ENCODE measurements at regions not wholly inside any gene's neighbourhood (a gene's known extent, or its start where the extent isn't known, plus 50 kb on each side); places are given as distances from the start of the nearest gene placed in this dataset.

GRCh38 chr5:4837489-4838058, 302.6 kb upstream of the ADAMTS16 start:
- peaks cover under 1% of the 10 kb centered on the region for H3K9me3 Mint-ChIP-seq (ENCODE audit: unreplicated experiment)
- no peaks in the 10 kb centered on the region for H3K36me3 Mint-ChIP-seq (ENCODE audit: insufficient read depth, unreplicated experiment)
- H3K4me3 ChIP-seq (ENCODE audit: low read depth, low read length): no peak overlapping the region
- H3K4me3 Mint-ChIP-seq (ENCODE audit: unreplicated experiment): no peak overlapping the region
- H3K36me3 ChIP-seq (ENCODE audit: control insufficient read depth, insufficient read depth, low read length): no peaks in the 10 kb centered on the region
- POLR2A ChIA-PET: no interaction called here
- no peak overlapping the region for H3K27ac Mint-ChIP-seq (ENCODE audit: unreplicated experiment)
- peaks cover 2% of the 10 kb centered on the region for H3K27me3 Mint-ChIP-seq (ENCODE audit: insufficient read depth, unreplicated experiment)
- no peaks in the 10 kb centered on the region; the same call in 1 of the 2 replicates for H3K9me3 ChIP-seq
- H3K27me3 ChIP-seq (replicated peaks; ENCODE audit: control insufficient read depth, insufficient read depth, low read length): no peaks in the 10 kb centered on the region
- no peak for DNase-seq
- BruUV-seq (replicated peaks): no TSS peak
- intact Hi-C loops (cut with micrococcal nuclease; ENCODE audit: unreplicated experiment): no loop called here
- H3K4me1 ChIP-seq: no peaks in the 10 kb centered on the region
- no peak for TF ChIP-seq CTCF (IDR thresholded peaks at IDR 0.05; ENCODE audit: insufficient read depth in 1 of 2, low read depth in 1 of 2, low read length in 1 of 2, severe bottlenecking in 1 of 2, unreplicated experiment in 1 of 2)
- no peaks in the 10 kb centered on the region for H3K4me1 Mint-ChIP-seq (ENCODE audit: low read depth, unreplicated experiment)
- CTCF ChIA-PET: interaction anchor here (0.6 kb wide), 1 partner anchor 397 kb away, joined by 3 read pairs; no protein-coding TSS in a partner anchor

DNA sequence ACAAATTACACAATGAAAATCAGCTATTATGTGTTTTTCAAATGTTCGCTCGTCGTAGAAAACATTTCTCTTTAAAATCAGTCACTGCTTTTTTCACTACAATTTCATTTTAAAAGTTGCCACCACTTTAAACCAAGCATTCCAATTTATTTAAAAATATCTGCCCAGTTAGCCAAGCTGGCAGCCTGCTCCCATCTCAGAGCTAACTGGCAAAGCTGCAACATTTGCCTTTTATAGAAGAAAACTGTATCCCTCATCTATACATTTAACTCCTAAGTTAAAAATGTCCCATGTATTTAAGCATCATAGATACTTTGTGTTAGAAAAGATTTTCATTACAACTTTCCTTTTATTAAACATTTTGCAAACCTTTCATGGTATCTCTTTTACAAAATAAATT, 294.9 kb upstream of the ADAMTS16 start:
- no TSS peak for BruUV-seq (replicated peaks)
- intact Hi-C loops (cut with micrococcal nuclease; ENCODE audit: unreplicated experiment): no loop called here
- H3K9me3 Mint-ChIP-seq (ENCODE audit: unreplicated experiment): peaks cover 13% of the 10 kb centered on the region
- no peak for TF ChIP-seq CTCF (IDR thresholded peaks at IDR 0.05; ENCODE audit: insufficient read depth in 1 of 2, low read depth in 1 of 2, low read length in 1 of 2, severe bottlenecking in 1 of 2, unreplicated experiment in 1 of 2)
- H3K27ac Mint-ChIP-seq (ENCODE audit: unreplicated experiment): no peak overlapping the region
- peaks cover 2% of the 10 kb centered on the region for H3K27me3 Mint-ChIP-seq (ENCODE audit: insufficient read depth, unreplicated experiment)
- CTCF ChIA-PET: no interaction called here
- Histone ChIP-seq H3K36me3 (ENCODE audit: control insufficient read depth, insufficient read depth, low read length) (no peaks in the 10 kb centered on the region), H3K27me3 (replicated peaks; ENCODE audit: control insufficient read depth, insufficient read depth, low read length) (no peaks in the 10 kb centered on the region), H3K9me3 (no peaks in the 10 kb centered on the region; the same call in 1 of the 2 replicates), H3K4me1 (no peaks in the 10 kb centered on the region), H3K4me3 (ENCODE audit: low read depth, low read length) (no peak overlapping the region)
- DNase-seq: no peak
- POLR2A ChIA-PET: no interaction called here
- H3K36me3 Mint-ChIP-seq (ENCODE audit: insufficient read depth, unreplicated experiment): no peaks in the 10 kb centered on the region
- H3K4me1 Mint-ChIP-seq (ENCODE audit: low read depth, unreplicated experiment): no peaks in the 10 kb centered on the region
- no peak overlapping the region for H3K4me3 Mint-ChIP-seq (ENCODE audit: unreplicated experiment)

DNA sequence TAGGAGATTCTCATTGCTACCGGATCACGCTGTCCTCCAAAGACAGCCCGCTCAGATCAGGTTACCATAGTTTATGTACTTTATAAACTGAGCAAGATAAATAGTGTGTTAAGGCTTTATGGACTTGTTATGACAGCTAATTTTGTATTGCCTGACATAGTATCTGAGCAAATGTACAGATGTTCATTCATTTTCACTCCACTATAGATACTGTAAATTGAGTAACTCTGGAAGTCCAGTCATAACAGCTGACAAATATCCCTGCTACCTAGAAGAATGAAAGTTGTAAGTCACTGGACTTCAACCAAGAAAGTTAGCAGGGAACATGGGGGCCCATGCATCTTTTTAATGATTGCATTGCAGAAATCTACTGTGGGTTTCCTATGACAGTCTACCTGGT, 292.4 kb upstream of the ADAMTS16 start:
- ChIA-PET POLR2A (no interaction called here), CTCF (no interaction called here)
- peaks cover 10% of the 10 kb centered on the region for H3K9me3 Mint-ChIP-seq (ENCODE audit: unreplicated experiment)
- Histone ChIP-seq H3K27me3 (replicated peaks; ENCODE audit: control insufficient read depth, insufficient read depth, low read length) (no peaks in the 10 kb centered on the region), H3K4me1 (no peaks in the 10 kb centered on the region), H3K4me3 (ENCODE audit: low read depth, low read length) (no peak overlapping the region), H3K9me3 (no peaks in the 10 kb centered on the region), H3K36me3 (ENCODE audit: control insufficient read depth, insufficient read depth, low read length) (no peaks in the 10 kb centered on the region)
- no peak overlapping the region for H3K27ac Mint-ChIP-seq (ENCODE audit: unreplicated experiment)
- TF ChIP-seq CTCF (IDR thresholded peaks at IDR 0.05; ENCODE audit: insufficient read depth in 1 of 2, low read depth in 1 of 2, low read length in 1 of 2, severe bottlenecking in 1 of 2, unreplicated experiment in 1 of 2): no peak
- H3K36me3 Mint-ChIP-seq (ENCODE audit: insufficient read depth, unreplicated experiment): no peaks in the 10 kb centered on the region
- no peak overlapping the region for H3K4me3 Mint-ChIP-seq (ENCODE audit: unreplicated experiment)
- no TSS peak for BruUV-seq (replicated peaks)
- no peaks in the 10 kb centered on the region for H3K4me1 Mint-ChIP-seq (ENCODE audit: low read depth, unreplicated experiment)
- H3K27me3 Mint-ChIP-seq (ENCODE audit: insufficient read depth, unreplicated experiment): no peaks in the 10 kb centered on the region
- DNase-seq: no peak
- intact Hi-C loops (cut with micrococcal nuclease; ENCODE audit: unreplicated experiment): no loop called here

All from Caco-2 (cell line).